Esophagus squamous epithelium (tissue), 4 donors: ENCODE measurements at regions not wholly inside any gene's neighbourhood (a gene's known extent, or its start where the extent isn't known, plus 50 kb on each side); places are given as distances from the start of the nearest gene placed in this dataset.

Experiments
- POLR2A ChIP-seq, 4 donors: fragments of 450-650 bp; IDR thresholded peaks; one replicate each; pipeline ENCODE4 v1.6.1; 2017; ENCODE audit warnings: antibody characterized with exemption in 4 of 4, mild to moderate bottlenecking in 4 of 4, moderate library complexity in 3 of 4
- TF ChIP-seq, protein P1 (sequence below), 6 experiments: fragments of 450-650 bp in 4 of 6; fragments of 200-600 bp in 2 of 6; sonication (generic) in 2 of 6; IDR thresholded peaks; one replicate each; pipeline ENCODE4 v1.5.1; 2016 to 2019; ENCODE audit warnings: antibody characterized with exemption in 6 of 6, mild to moderate bottlenecking in 4 of 6, moderate library complexity in 4 of 6

DNA sequence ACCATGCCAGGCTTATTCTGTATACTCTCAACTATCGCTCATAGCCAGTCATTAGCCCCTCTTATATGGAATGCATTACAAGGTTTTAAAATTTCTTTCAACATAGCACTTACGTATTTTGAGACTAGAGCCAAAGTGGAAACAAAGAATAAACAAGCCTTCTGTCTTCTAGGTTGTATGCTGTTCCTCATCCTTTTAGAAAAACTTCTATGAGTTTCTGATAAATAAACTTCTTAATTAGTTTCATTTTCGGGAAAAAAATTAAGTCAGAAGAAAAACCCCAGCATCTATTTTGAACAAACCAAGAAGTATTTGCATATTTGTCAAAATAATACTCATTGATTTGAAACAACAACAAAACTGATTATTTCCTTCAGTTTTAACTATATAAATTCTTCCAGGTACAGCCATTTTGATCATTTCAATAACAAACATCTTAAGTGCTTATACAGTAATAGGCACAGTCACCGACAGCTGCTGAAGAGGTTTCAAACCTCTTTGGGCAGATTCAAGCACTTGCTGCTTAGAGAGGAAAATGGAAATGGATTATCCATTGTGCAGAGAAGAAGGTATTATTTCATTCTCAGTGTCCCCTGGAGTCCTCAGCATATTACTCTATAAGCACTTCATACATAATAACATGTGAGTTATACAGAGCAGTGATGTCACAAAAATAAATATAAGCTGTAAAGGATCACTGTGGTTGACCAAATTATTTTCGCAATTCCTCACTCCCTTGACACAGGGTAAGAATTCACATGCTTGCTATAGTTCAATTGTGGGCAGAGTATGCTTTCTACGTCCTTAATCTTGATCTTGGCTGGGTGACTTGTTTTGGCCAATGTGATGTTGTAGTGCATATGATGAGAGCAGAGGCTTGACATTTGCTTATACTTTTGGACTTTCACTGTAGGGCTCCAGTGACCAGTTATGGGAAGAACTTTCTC, 833.8 kb downstream of the TRIB2 start:
- TF ChIP-seq, protein P1, sequence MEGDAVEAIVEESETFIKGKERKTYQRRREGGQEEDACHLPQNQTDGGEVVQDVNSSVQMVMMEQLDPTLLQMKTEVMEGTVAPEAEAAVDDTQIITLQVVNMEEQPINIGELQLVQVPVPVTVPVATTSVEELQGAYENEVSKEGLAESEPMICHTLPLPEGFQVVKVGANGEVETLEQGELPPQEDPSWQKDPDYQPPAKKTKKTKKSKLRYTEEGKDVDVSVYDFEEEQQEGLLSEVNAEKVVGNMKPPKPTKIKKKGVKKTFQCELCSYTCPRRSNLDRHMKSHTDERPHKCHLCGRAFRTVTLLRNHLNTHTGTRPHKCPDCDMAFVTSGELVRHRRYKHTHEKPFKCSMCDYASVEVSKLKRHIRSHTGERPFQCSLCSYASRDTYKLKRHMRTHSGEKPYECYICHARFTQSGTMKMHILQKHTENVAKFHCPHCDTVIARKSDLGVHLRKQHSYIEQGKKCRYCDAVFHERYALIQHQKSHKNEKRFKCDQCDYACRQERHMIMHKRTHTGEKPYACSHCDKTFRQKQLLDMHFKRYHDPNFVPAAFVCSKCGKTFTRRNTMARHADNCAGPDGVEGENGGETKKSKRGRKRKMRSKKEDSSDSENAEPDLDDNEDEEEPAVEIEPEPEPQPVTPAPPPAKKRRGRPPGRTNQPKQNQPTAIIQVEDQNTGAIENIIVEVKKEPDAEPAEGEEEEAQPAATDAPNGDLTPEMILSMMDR (IDR thresholded peaks at IDR 0.05), result no peak
- no peak for TF ChIP-seq POLR2A (IDR thresholded peaks at IDR 0.05)
